IMR-90 (cell line): ENCODE measurements at regions not wholly inside any gene's neighbourhood (a gene's known extent, or its start where the extent isn't known, plus 50 kb on each side); places are given as distances from the start of the nearest gene placed in this dataset.

Experiments
- ATAC-seq: fragments of 200-7000 bp; cut with Tn5 transposase; 2 replicates; pipeline ENCODE4 v1.9.1; 2020; ENCODE audit warnings: low read depth, mild to moderate bottlenecking, moderate library complexity
- BruUV-seq: library from RNA; stranded (reverse); fragments of 400-500 nt; replicated peaks from 2 replicates; lab custom pipeline; 2021; lab: Mats Ljungman, UMichigan
- CTCF ChIA-PET: fragments of 300-600 bp; formaldehyde crosslinking; extraction: SDS; loops from one replicate; lab custom pipeline; 2021; ENCODE audit warnings: antibody characterized with exemption; lab: Yijun Ruan, JAX
- POLR2A ChIA-PET: fragments of 300-600 bp; sonication (Branson Sonifier 250); formaldehyde crosslinking; loops from one replicate; lab custom pipeline; 2022; ENCODE audit warnings: antibody characterized with exemption; ENCODE audit not compliant: unreplicated experiment; lab: Charles Lee
- DNase-seq: peaks from one replicate; pipeline ENCODE4 v3.0.0; 2013
- H2AFZ ChIP-seq: replicated peaks from 2 replicates; pipeline ENCODE3; 2013; ENCODE audit warnings: low read length, mild to moderate bottlenecking; ENCODE audit not compliant: poor library complexity
- H2AK5ac ChIP-seq: 2 replicates; pipeline ENCODE4 v1.6.1; 2013; ENCODE audit warnings: low read depth, low read length, inconsistent platforms
- H2AK9ac ChIP-seq: replicated peaks from 2 replicates; pipeline ENCODE3; 2013; ENCODE audit warnings: mild to moderate bottlenecking, low read depth, low read length, moderate library complexity; ENCODE audit not compliant: poor library complexity
- H2BK120ac ChIP-seq: 2 replicates; pipeline ENCODE4 v1.6.1; 2013; ENCODE audit warnings: low read depth, low read length, inconsistent platforms
- H2BK15ac ChIP-seq: 3 replicates; pipeline ENCODE4 v1.6.1; 2013; ENCODE audit warnings: low read depth, low read length, inconsistent platforms
- H2BK20ac ChIP-seq: 2 replicates; pipeline ENCODE4 v1.6.1; 2013; ENCODE audit warnings: low read depth, mild to moderate bottlenecking, inconsistent platforms, low read length, moderate library complexity
- H2BK5ac ChIP-seq: 2 replicates; pipeline ENCODE4 v1.6.1; 2013; ENCODE audit warnings: mild to moderate bottlenecking, low read depth, low read length, inconsistent platforms; ENCODE audit not compliant: poor library complexity, severe bottlenecking
- H3K14ac ChIP-seq: replicated peaks from 2 replicates; pipeline ENCODE4 v1.6.1; 2013; ENCODE audit warnings: low read depth, low read length, inconsistent platforms
- H3K18ac ChIP-seq: 2 replicates; pipeline ENCODE4 v1.6.1; 2013; ENCODE audit warnings: low read depth, low read length, control low read depth
- H3K23ac ChIP-seq: 2 replicates; pipeline ENCODE4 v1.6.1; 2013; ENCODE audit warnings: low read depth, low read length, inconsistent platforms
- H3K27ac ChIP-seq: 2 replicates; pipeline ENCODE4 v1.5.1; 2013; ENCODE audit warnings: mild to moderate bottlenecking, control low read depth, low read length; ENCODE audit not compliant: insufficient read depth
- H3K27me3 ChIP-seq: 2 replicates; pipeline ENCODE4 v1.6.1; 2013; ENCODE audit warnings: low read length; ENCODE audit not compliant: control insufficient read depth, insufficient read depth
- H3K36me3 ChIP-seq: 2 replicates; pipeline ENCODE4 v1.6.1; 2013; ENCODE audit warnings: low read length, mixed read lengths; ENCODE audit not compliant: control insufficient read depth, insufficient read depth
- H3K4ac ChIP-seq: 2 replicates; pipeline ENCODE4 v1.6.1; 2013; ENCODE audit warnings: low read depth, low read length, inconsistent platforms
- H3K4me1 ChIP-seq: 2 replicates; pipeline ENCODE4 v1.6.1; 2013; ENCODE audit warnings: low read length, mixed read lengths; ENCODE audit not compliant: control insufficient read depth, insufficient read depth
- H3K4me2 ChIP-seq: 2 replicates; pipeline ENCODE4 v1.6.1; 2013; ENCODE audit warnings: low read depth, mild to moderate bottlenecking, control low read depth, low read length, moderate library complexity
- H3K4me3 ChIP-seq: 2 replicates; pipeline ENCODE4 v1.5.1; 2013; ENCODE audit warnings: low read depth, mild to moderate bottlenecking, control low read depth, low read length, moderate library complexity; ENCODE audit not compliant: insufficient read depth
- H3K56ac ChIP-seq: 2 replicates; pipeline ENCODE4 v1.6.1; 2013; ENCODE audit warnings: low read length, inconsistent platforms; ENCODE audit not compliant: insufficient read depth; ENCODE audit errors: extremely low read depth
- H3K79me1 ChIP-seq, 2 experiments: 2 replicates each; pipeline ENCODE4 v1.6.1; 2013; ENCODE audit warnings: low read length in 2 of 2, inconsistent platforms in 1 of 2, low read depth in 1 of 2
- H3K9ac ChIP-seq: 2 replicates; pipeline ENCODE4 v1.6.1; 2013; ENCODE audit warnings: low read depth, low read length, control low read depth
- H3K9me1 ChIP-seq: 2 replicates; pipeline ENCODE4 v1.6.1; 2013; ENCODE audit warnings: low read length, inconsistent platforms; ENCODE audit not compliant: insufficient read depth
- H3K9me3 ChIP-seq: 2 replicates; pipeline ENCODE4 v1.6.1; 2013; ENCODE audit warnings: low read length; ENCODE audit not compliant: control insufficient read depth, insufficient read depth
- H4K20me1 ChIP-seq: 2 replicates; pipeline ENCODE4 v1.6.1; 2013; ENCODE audit warnings: low read length, inconsistent platforms; ENCODE audit not compliant: insufficient read depth
- H4K5ac ChIP-seq: 2 replicates; pipeline ENCODE4 v1.6.1; 2013; ENCODE audit warnings: mild to moderate bottlenecking, low read depth, low read length, control low read depth
- H4K8ac ChIP-seq, 2 experiments: 2 replicates each; pipeline ENCODE4 v1.6.1; 2013; ENCODE audit warnings: low read depth in 2 of 2, low read length in 2 of 2, control low read depth in 1 of 2, inconsistent platforms in 1 of 2
- H4K91ac ChIP-seq: 2 replicates; pipeline ENCODE4 v1.6.1; 2013; ENCODE audit warnings: low read depth, low read length, inconsistent platforms; ENCODE audit not compliant: insufficient read depth
- BHLHE40 ChIP-seq: fragments of 150-350 bp; IDR thresholded peaks from 2 replicates; pipeline ENCODE4 v1.6.1; 2016; ENCODE audit warnings: mild to moderate bottlenecking, low read depth, low read length
- CEBPB ChIP-seq: IDR thresholded peaks from 2 replicates; pipeline ENCODE4 v1.6.1; 2012; ENCODE audit warnings: low read depth, low read length, improper control_type of control experiment
- CHD1 ChIP-seq: IDR thresholded peaks from 2 replicates; pipeline ENCODE4 v1.6.1; 2012; ENCODE audit warnings: low read depth, low read length, improper control_type of control experiment
- FOS ChIP-seq: fragments of 150-350 bp; IDR thresholded peaks from 2 replicates; pipeline ENCODE4 v1.6.1; 2016; ENCODE audit warnings: low read depth, low read length
- MAFK ChIP-seq: IDR thresholded peaks from 2 replicates; pipeline ENCODE4 v1.6.1; 2012; ENCODE audit warnings: low read depth, low read length, improper control_type of control experiment
- MXI1 ChIP-seq: IDR thresholded peaks from 2 replicates; pipeline ENCODE4 v1.6.1; 2012; ENCODE audit warnings: low read depth, mild to moderate bottlenecking, low read length, moderate library complexity, borderline replicate concordance
- NFE2L2 ChIP-seq: fragments of 150-350 bp; IDR thresholded peaks from 2 replicates; pipeline ENCODE4 v1.6.1; 2016; ENCODE audit warnings: low read depth, mild to moderate bottlenecking, low read length
- POLR2A ChIP-seq: IDR thresholded peaks from 2 replicates; pipeline ENCODE4 v1.6.1; 2012; ENCODE audit warnings: mild to moderate bottlenecking, low read depth, low read length
- RAD21 ChIP-seq: IDR thresholded peaks from 2 replicates; pipeline ENCODE4 v1.6.1; 2012; ENCODE audit warnings: low read length, improper control_type of control experiment
- RCOR1 ChIP-seq: IDR thresholded peaks from 2 replicates; pipeline ENCODE4 v1.6.1; 2012; ENCODE audit warnings: mild to moderate bottlenecking, low read length, improper control_type of control experiment; ENCODE audit not compliant: insufficient replicate concordance
- RFX5 ChIP-seq: IDR thresholded peaks from 2 replicates; pipeline ENCODE4 v1.8.0; 2012; ENCODE audit warnings: low read depth, mild to moderate bottlenecking, low read length, moderate library complexity
- SMC3 ChIP-seq: fragments of 150-350 bp; IDR thresholded peaks from 2 replicates; pipeline ENCODE4 v1.6.1; 2016; ENCODE audit warnings: low read depth, mild to moderate bottlenecking, antibody characterized with exemption, low read length, moderate library complexity
- WGBS, 2 experiments: methylation state at CpG; one replicate each; pipeline versions ENCODE4 v1.1.5 to v1.1.7; 2013; ENCODE audit warnings: missing lambda C conversion rate in 2 of 2; ENCODE audit not compliant: insufficient read length in 1 of 2; ENCODE audit errors: extremely low coverage in 2 of 2; 5-methylcytosine and 5-hydroxymethylcytosine counted together
- dilution Hi-C: fragments of 300-500 bp; cut with HindIII; formaldehyde crosslinking; loops from one replicate; pipeline ENCODE4 v1.14.3; 2018; ENCODE audit warnings: low sequenced_read_pairs; ENCODE audit not compliant: unreplicated experiment
- in situ Hi-C: fragments of 300-500 bp; cut with MboI; formaldehyde crosslinking; loops from 3 replicates; pipeline ENCODE4 v1.14.3; 2019; ENCODE audit warnings: low sequenced_read_pairs, inconsistent platforms, mixed read lengths
- intact Hi-C: fragments of 100-400 bp; cut with micrococcal nuclease; formaldehyde crosslinking; loops from 2 replicates; pipeline ENCODE4 v1.10.0; 2022
- TF ChIP-seq, protein P1 (sequence below): fragments of 150-350 bp; IDR thresholded peaks from 2 replicates; pipeline ENCODE4 v1.6.1; 2017; ENCODE audit warnings: mild to moderate bottlenecking, antibody characterized with exemption, low read length, low read depth
- TF ChIP-seq, protein P2 (sequence below): conservative IDR thresholded peaks from 2 replicates; pipeline ENCODE4 v1.5.1; 2012; ENCODE audit warnings: mild to moderate bottlenecking, low read depth, low read length, improper control_type of control experiment
- TF ChIP-seq, protein P3 (sequence below): fragments of 150-350 bp; IDR thresholded peaks from 2 replicates; pipeline ENCODE4 v1.6.1; 2016; ENCODE audit warnings: low read depth, mild to moderate bottlenecking, low read length, moderate library complexity, borderline replicate concordance

DNA sequence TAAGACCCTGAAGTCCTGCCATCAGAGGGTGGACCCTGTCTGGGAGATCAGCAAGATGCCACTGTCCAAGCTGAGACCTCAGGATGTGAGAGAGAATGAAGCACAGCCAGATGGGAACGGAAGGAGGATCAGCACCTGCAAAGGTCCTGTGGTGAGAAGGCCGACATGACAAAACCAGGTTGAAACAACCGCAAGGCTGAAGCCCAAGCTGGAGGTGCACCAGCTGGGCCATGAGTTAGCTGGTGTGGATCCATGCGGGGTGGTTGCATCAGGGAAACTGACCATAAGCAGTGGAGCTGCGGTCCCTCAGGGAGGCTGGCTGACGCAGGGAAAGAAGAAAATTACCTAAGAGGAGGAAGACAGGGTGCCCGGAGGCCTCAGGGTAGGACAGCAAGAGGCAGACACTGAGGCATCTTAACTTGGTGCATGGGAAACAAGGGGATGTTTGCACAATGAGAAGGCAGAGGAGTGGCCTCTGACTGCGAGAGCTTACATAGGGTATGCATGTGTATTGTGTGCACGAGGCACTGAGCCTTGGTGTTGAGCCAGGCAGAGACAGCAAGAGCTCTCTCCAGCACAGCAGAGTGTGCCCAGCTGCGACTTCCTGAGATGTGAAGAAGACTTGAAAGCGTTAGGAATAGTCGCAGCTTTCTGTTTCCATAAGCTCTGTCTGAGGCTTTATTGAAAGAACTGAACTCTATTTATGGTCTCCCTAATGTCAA is 497.7 kb downstream of the OCA2 start:
- CTCF ChIA-PET: no interaction called here
- H2BK120ac ChIP-seq: no peak overlapping the region
- no peak overlapping the region for H2AK9ac ChIP-seq
- ATAC-seq: no peak
- H2AFZ ChIP-seq: no peak overlapping the region
- H4K20me1 ChIP-seq: no peaks in the 10 kb centered on the region
- H3K9me1 ChIP-seq: no peaks in the 10 kb centered on the region
- no peak overlapping the region for H3K27ac ChIP-seq
- no peak overlapping the region for H3K4ac ChIP-seq
- no peak overlapping the region for H4K8ac ChIP-seq
- no TSS peak for BruUV-seq
- no peak overlapping the region for H3K9ac ChIP-seq
- H4K91ac ChIP-seq: no peak overlapping the region
- H3K14ac ChIP-seq: no peak overlapping the region
- no peaks in the 10 kb centered on the region for H3K4me1 ChIP-seq
- no peak overlapping the region for H2AK5ac ChIP-seq
- TF ChIP-seq RAD21: no peak
- TF ChIP-seq MAFK: no peak
- TF ChIP-seq, protein P1, sequence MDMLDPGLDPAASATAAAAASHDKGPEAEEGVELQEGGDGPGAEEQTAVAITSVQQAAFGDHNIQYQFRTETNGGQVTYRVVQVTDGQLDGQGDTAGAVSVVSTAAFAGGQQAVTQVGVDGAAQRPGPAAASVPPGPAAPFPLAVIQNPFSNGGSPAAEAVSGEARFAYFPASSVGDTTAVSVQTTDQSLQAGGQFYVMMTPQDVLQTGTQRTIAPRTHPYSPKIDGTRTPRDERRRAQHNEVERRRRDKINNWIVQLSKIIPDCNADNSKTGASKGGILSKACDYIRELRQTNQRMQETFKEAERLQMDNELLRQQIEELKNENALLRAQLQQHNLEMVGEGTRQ: no peak
- no peak for TF ChIP-seq NFE2L2
- TF ChIP-seq RFX5: no peak
- TF ChIP-seq FOS: no peak
- TF ChIP-seq SMC3: no peak
- no peak for TF ChIP-seq CEBPB
- TF ChIP-seq, protein P2, sequence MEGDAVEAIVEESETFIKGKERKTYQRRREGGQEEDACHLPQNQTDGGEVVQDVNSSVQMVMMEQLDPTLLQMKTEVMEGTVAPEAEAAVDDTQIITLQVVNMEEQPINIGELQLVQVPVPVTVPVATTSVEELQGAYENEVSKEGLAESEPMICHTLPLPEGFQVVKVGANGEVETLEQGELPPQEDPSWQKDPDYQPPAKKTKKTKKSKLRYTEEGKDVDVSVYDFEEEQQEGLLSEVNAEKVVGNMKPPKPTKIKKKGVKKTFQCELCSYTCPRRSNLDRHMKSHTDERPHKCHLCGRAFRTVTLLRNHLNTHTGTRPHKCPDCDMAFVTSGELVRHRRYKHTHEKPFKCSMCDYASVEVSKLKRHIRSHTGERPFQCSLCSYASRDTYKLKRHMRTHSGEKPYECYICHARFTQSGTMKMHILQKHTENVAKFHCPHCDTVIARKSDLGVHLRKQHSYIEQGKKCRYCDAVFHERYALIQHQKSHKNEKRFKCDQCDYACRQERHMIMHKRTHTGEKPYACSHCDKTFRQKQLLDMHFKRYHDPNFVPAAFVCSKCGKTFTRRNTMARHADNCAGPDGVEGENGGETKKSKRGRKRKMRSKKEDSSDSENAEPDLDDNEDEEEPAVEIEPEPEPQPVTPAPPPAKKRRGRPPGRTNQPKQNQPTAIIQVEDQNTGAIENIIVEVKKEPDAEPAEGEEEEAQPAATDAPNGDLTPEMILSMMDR: no peak
- TF ChIP-seq RCOR1: no peak
- TF ChIP-seq POLR2A: no peak
- no peak for TF ChIP-seq MXI1
- TF ChIP-seq BHLHE40: no peak
- TF ChIP-seq, protein P3, sequence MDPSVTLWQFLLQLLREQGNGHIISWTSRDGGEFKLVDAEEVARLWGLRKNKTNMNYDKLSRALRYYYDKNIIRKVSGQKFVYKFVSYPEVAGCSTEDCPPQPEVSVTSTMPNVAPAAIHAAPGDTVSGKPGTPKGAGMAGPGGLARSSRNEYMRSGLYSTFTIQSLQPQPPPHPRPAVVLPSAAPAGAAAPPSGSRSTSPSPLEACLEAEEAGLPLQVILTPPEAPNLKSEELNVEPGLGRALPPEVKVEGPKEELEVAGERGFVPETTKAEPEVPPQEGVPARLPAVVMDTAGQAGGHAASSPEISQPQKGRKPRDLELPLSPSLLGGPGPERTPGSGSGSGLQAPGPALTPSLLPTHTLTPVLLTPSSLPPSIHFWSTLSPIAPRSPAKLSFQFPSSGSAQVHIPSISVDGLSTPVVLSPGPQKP: no peak
- no peak for TF ChIP-seq CHD1
- H3K36me3 ChIP-seq: no peaks in the 10 kb centered on the region
- no peak overlapping the region for H3K56ac ChIP-seq
- H3K4me3 ChIP-seq: no peak overlapping the region
- dilution Hi-C loops: no loop called here
- H4K5ac ChIP-seq: no peak overlapping the region
- no peak overlapping the region for H2BK15ac ChIP-seq
- no peak overlapping the region for H3K18ac ChIP-seq
- H3K27me3 ChIP-seq: no peaks in the 10 kb centered on the region
- POLR2A ChIA-PET: no interaction called here
- no peak for DNase-seq
- no peak overlapping the region for H2BK5ac ChIP-seq
- H3K4me2 ChIP-seq: no peak overlapping the region
- in situ Hi-C loops: no loop called here
- H3K9me3 ChIP-seq: peaks cover 42% of the 10 kb centered on the region
- no peaks in the 10 kb centered on the region for H3K79me1 ChIP-seq
- WGBS, 2 experiments: 0% methylated on average over 4 of the region's 12 CpGs; no CpG with 5 or more reads in 1 of the 2 experiments
- intact Hi-C loops: no loop called here
- no peak overlapping the region for H2BK20ac ChIP-seq
- no peak overlapping the region for H3K23ac ChIP-seq
